SK-N-MC (cell line): ENCODE measurements at regions not wholly inside any gene's neighbourhood (a gene's known extent, or its start where the extent isn't known, plus 50 kb on each side); places are given as distances from the start of the nearest gene placed in this dataset.

Experiments
- EZH2 ChIP-seq: fragments of 200-600 bp; sonication (generic); IDR thresholded peaks from one replicate; pipeline ENCODE4 v1.6.1; 2017; ENCODE audit warnings: antibody characterized with exemption
- POLR2AphosphoS5 ChIP-seq: IDR thresholded peaks from 2 replicates; pipeline ENCODE4 v1.6.1; 2012; ENCODE audit warnings: mild to moderate bottlenecking, low read depth, low read length, borderline replicate concordance

GRCh38 chr20:22529150-22530019, 55.0 kb downstream of the FOXA2 start:
- TF ChIP-seq EZH2, result no peak
- TF ChIP-seq POLR2AphosphoS5, result no peak
